HL-60 (cell line): ENCODE measurements at regions not wholly inside any gene's neighbourhood (a gene's known extent, or its start where the extent isn't known, plus 50 kb on each side); places are given as distances from the start of the nearest gene placed in this dataset.

Experiments
- DNase-seq, 2 experiments: peaks; one replicate each; pipeline ENCODE4 v3.0.0-alpha.2; 2010 to 2020; ENCODE audit warnings: low read depth in 1 of 2, low spot score in 1 of 2
- H3K27ac ChIP-seq: fragments of 250-450 bp; sonication (Bioruptor Pico); replicated peaks from 2 replicates; pipeline ENCODE4 v1.5.1; 2020; ENCODE audit warnings: mild to moderate bottlenecking, moderate library complexity
- H3K27me3 ChIP-seq: fragments of 250-450 bp; sonication (Bioruptor Pico); 2 replicates; pipeline ENCODE4 v1.5.1; 2021; ENCODE audit warnings: mild to moderate bottlenecking, moderate library complexity; ENCODE audit not compliant: insufficient read depth, poor library complexity, severe bottlenecking
- H3K4me3 ChIP-seq: replicated peaks from 2 replicates; pipeline ENCODE4 v1.5.1; 2011; ENCODE audit warnings: mild to moderate bottlenecking, control low read depth, low read length; ENCODE audit not compliant: insufficient read depth
- CTCF ChIP-seq: IDR thresholded peaks from one replicate; pipeline ENCODE4 v1.5.1; 2011; ENCODE audit warnings: low read length, control low read depth, inconsistent platforms; ENCODE audit not compliant: insufficient read depth
- GABPA ChIP-seq: IDR thresholded peaks from 2 replicates; pipeline ENCODE4 v1.6.1; 2012; ENCODE audit warnings: low read depth
- POLR2AphosphoS5 ChIP-seq: IDR thresholded peaks from 2 replicates; pipeline ENCODE4 v1.6.1; 2012; ENCODE audit warnings: low read depth
- REST ChIP-seq: IDR thresholded peaks from 2 replicates; pipeline ENCODE4 v1.6.1; 2012; ENCODE audit warnings: low read depth; ENCODE audit not compliant: insufficient replicate concordance
- SPI1 ChIP-seq: IDR thresholded peaks from 2 replicates; pipeline ENCODE4 v1.6.1; 2012; ENCODE audit warnings: low read depth, mild to moderate bottlenecking, borderline replicate concordance

- H3K27me3 ChIP-seq = no peaks in the 10 kb centered on the region
- H3K27ac ChIP-seq = no peak overlapping the region
- H3K4me3 ChIP-seq = no peak overlapping the region
- DNase-seq = no peak
- no peak for TF ChIP-seq POLR2AphosphoS5
- TF ChIP-seq CTCF = no peak
- TF ChIP-seq GABPA = no peak
- no peak for TF ChIP-seq REST
- no peak for TF ChIP-seq SPI1
Measured at GRCh38 chr20:55581519-55581918, 423.8 kb downstream of the CBLN4 start.

- Histone ChIP-seq H3K27ac (no peak overlapping the region), H3K4me3 (no peak overlapping the region), H3K27me3 (no peaks in the 10 kb centered on the region)
- no peak for DNase-seq
- TF ChIP-seq POLR2AphosphoS5 (no peak), REST (no peak), CTCF (no peak), SPI1 (no peak), GABPA (no peak)
Measured at GRCh38 chr20:55580475-55580874, 424.8 kb downstream of the CBLN4 start.

- Histone ChIP-seq H3K4me3 (no peak overlapping the region), H3K27me3 (no peaks in the 10 kb centered on the region), H3K27ac (no peak overlapping the region)
- no peak for DNase-seq
- TF ChIP-seq SPI1 = no peak
- no peak for TF ChIP-seq REST
- no peak for TF ChIP-seq GABPA
- no peak for TF ChIP-seq CTCF
- TF ChIP-seq POLR2AphosphoS5 = no peak
Measured at GRCh38 chr20:55579802-55580201, 425.5 kb downstream of the CBLN4 start.
